Stimulated activated CD4-positive, alpha-beta T cell treated with anti-CD3 and anti-CD28 coated beads, Interleukin-2, amount 100 ng/mL, for 48 hours (primary cell): ENCODE measurements at regions not wholly inside any gene's neighbourhood (a gene's known extent, or its start where the extent isn't known, plus 50 kb on each side); places are given as distances from the start of the nearest gene placed in this dataset.

Experiments used
- DNase-seq, 2 donors: peaks; one replicate each; pipeline ENCODE4 v3.0.0-alpha.2; 2020

DNA sequence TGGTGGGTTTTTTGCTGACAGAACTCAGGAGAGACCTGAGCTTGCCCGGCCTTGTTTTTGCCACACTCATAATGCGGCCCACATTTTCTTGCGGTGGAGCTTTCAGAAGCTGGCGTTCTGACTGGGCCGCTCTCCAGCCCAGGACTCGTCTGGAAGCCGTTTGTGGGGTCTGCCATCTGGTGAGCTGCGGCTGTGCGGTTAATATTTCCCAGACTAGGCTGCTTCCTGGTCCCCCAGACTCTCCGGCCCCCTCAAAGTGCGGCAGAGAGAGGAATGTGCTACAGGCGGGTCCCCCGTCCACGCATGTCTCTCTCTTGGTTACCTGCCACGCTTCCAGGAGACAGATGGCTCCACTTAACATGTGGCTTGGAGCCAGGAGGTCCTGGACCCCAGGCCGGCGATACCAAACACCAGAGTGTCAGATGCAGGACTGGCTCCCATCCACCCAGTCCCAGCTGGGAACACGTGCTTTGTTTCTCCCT lies 128.9 kb upstream of the PMEPA1 start:
- DNase-seq: no peak

DNA sequence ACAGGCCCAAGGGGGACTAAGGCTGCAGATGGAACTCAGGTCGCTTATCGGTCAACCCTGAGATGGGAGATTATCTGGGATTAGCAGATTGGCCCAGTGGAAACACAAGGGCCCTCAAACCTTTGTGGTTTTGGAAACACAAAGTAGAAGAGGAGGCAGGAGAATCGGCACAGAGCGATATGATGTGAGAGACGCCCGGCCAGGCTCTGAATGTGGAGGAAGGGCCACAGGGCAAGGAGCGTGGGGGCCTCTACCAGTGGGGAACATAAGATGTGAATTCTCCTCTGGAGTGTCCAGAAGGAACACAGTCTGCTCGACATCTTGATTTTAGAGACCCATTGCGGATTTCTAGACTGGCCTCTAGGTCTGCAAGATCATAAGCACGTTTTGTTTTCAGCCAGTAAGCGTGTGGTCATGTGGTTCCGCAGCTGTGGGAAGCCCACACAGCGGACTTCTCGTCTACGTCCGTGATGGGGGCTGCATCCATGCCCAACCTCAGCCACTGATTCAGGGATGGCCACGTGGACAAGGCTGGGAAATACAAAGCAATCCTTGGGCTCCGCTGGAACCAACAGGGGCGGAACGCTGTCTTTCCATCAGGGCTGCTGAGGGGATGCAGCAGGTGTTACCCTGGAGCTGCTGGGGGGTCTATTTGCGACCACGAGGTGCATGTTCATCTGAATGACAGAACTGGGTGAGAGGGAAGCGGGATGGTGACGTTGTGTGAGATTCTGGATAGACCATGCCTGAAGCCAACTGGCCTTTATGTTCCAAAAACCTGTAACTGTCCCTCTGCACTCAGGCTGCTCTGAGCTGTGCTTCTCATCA lies 127.6 kb upstream of the PMEPA1 start:
- no peak for DNase-seq

- no peak for DNase-seq
These were observed 126.0 kb upstream of the PMEPA1 start for GRCh38 chr20:57835588-57836455.

- no peak for DNase-seq
These were observed 125.2 kb upstream of the PMEPA1 start for GRCh38 chr20:57835074-57835452.

DNA sequence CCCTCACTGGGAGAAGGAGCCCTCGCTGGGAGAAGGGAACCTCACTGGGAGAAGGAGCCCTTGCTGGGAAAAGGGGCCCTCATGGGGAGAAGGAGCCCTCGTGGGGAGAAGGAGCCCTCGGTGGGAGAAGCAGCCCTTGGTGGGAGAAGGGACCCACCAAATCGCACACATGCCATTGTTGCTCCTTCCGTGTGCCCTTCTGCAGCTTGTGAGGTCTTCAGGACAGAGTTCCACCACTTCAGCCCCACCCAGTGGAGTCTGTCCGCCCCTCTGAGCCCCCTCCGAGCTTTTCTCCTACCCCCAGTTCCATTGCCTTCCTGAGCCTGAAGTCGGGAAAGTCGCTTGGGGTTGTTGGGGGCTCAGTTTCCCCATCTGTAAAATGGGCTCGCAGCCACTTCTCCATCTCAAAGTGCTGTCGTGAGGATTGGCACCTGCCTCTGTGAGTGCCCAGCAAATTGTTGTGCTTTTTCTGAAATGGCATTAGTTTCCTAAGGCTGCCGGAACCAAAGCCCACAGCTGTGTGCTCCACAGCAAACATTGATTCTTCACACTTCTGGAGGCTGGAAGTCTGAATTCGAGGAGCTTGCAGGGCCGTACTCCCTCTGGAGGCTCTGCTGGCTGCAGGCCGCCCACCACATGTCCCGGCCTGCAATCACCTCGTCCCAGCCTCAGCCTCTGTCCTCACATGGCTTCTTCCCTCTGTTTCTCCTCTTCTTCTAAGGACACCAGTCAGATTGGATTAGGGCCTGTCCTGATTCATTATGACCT lies 124.7 kb upstream of the PMEPA1 start:
- no peak for DNase-seq

DNA sequence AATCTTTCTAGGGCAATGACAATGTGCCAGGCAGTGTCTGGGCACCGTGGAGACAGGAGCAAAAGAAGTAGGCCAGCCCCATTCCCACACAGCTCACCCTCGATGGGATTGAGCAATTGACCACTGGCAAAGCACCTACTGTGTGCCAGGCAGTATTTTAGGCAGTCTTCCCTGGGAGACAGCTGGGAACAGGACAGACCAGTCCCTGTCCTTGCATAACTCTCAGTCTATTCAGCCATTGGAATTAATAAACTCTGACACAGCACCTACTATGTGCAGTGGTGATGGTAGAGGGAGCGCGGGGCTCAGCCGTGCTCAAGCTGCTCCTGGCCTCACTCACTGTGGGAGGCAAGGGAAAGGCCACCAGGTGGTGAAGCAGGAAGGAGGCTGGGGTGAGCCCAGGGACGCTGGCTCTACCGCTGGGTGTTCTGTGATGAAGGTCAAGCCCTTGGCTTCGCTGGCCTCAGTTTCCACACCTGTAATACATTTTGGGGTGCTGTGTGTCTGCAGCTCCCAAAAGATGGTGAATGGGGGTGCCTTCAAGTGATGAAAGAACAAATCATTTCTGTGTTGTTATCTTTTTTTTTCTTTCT lies 122.3 kb upstream of the PMEPA1 start:
- no peak for DNase-seq

GRCh38 chr20:57831326-57831992 lies 121.6 kb upstream of the PMEPA1 start:
- no peak for DNase-seq

DNA sequence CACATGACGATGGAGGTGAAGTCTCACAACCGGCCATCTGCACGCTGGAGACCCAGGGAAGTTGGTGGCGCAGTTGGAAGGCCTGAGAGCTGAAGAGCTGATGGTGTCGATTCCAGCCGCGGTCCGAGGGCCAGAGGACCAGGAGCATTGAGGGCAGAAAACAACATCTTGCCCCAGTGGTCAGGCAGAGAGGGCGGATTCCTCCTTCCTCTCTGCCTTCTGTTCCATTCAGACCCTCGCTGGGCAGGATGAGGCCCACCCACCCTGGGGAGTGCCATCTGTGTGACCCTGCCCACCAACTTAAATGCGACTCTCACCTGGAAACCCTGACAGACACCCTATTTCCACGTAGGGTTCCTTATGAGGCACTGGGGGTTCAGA lies 120.7 kb upstream of the PMEPA1 start:
- no peak for DNase-seq

GRCh38 chr20:57829805-57830514 lies 120.1 kb upstream of the PMEPA1 start:
- DNase-seq: no peak

GRCh38 chr20:57829336-57829735 lies 119.5 kb upstream of the PMEPA1 start:
- DNase-seq: no peak

GRCh38 chr20:57828696-57829095 lies 118.9 kb upstream of the PMEPA1 start:
- no peak for DNase-seq

- no peak for DNase-seq
These were observed 117.0 kb upstream of the PMEPA1 start for GRCh38 chr20:57826666-57827287.

DNA sequence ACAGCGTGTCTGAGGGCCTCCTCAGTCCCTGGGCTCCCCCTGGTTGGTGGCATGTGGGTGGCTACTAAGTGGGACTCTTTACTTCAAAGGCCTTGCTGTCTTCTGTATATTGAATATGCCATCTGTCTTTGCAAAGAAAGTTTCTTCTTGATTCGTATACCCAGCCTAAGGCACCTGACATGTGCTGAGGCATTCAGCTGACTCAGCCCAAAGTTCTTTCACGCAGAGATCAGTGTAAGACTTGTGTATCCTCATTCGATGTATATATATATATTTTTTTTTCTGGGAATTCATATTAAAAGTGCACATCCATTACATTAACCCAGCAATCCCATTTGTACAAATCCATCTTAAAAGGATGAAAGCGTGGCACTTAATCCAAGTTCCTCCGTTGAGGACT lies 115.1 kb upstream of the PMEPA1 start:
- no peak for DNase-seq

DNA sequence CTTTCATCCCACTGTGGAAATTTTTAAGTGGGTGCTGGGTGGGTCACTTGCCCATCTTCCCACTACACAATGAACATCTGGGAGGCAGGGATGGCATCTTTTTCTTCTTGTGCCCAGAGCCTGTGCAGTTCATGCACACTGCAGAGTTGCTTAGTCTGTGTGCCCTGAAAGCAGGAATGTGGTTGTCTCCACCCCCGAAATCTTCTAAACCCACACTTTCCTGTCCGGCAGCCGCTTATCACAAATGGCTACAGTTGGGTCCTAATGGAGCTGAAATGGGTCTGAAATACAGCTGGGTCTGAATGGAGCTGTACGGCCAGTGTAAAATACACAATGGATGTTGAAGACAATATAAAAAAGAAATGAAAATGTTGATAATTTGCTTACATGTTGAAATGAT lies 112.1 kb upstream of the PMEPA1 start:
- no peak for DNase-seq

- DNase-seq: no peak
These were observed 110.0 kb upstream of the PMEPA1 start for GRCh38 chr20:57819691-57820380.

- no peak for DNase-seq
These were observed 109.5 kb upstream of the PMEPA1 start for GRCh38 chr20:57819291-57819690.

- DNase-seq: no peak
These were observed 108.8 kb upstream of the PMEPA1 start for GRCh38 chr20:57818418-57819181.

DNA sequence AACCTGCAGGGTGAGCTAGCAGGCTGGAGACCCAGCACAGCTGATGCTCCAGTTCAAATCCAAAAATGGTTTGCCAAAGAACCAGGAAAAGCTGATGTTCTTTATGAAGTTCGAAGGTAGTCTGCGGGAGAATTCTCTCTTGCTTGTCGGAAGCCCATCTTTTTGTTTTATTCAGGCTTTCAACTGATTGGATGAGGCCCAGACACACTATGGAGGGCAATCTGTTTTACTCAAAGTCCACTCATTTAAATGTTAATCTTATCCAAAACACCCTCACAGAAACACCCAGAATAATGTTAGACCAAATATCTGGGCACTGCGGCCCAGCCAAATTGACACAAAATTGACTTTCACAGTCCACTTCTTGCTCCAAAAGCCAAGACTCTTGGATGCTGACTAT lies 105.6 kb upstream of the PMEPA1 start:
- DNase-seq: no peak

DNA sequence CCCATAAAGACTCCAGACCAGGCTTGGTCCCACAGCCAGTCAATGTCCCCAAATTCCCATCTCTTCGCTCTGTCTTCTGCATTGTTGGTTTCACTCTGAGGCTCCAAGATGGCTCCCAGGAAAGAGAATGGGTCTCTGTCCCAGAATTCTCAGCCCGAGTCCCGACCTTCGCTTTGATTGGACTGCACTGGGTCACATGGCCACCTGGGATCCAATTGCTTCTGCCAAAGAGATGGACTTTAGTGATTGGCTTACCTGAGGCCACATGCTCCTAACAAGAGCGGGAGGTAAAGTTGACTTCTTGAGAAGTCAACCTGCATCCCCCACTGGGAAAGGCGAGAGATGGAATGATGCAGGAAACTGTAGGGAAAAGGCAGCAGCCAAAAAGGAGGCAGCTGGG lies 104.7 kb upstream of the PMEPA1 start:
- no peak for DNase-seq
